Nucleus accumbens (tissue), 56 donors: ENCODE measurements at regions not wholly inside any gene's neighbourhood (a gene's known extent, or its start where the extent isn't known, plus 50 kb on each side); places are given as distances from the start of the nearest gene placed in this dataset.
"Not testable (repeated sequence)": the region's sequence is repeated elsewhere in the genome, so short reads cannot be mapped to it uniquely, and the experiment has no call there.

Experiments used
- DNase-seq, 56 donors: peaks; one replicate each; lab custom pipeline; 2025; lab: John Stamatoyannopoulos, UW

GRCh38 chr6:120852293-120852849 is 481.9 kb downstream of the TBC1D32 start:
- DNase-seq = no peak

- peak in 3 of 56 donors; percentile 2 to 6 (median 2) for DNase-seq
Measured at GRCh38 chr6:120826253-120826652, 508.0 kb downstream of the TBC1D32 start.

DNA sequence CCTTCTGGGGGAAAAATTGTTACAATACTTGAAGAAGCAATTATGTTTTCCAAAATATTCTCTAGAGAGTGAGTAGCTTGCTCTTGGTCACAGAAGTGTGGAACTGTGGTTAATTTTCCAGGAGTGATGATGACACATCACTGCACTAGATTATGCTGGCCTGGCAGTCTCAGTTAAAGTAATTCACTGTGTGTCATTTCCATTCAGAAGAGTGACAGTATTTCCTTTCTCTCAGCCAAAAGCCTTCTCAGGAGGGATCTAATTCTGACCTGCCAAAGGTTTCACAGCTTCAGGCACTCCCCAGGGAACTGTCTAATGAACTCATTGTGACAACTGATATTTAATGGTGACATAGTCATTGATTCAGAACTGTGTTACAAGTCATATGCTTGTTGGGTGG is 517.5 kb downstream of the TBC1D32 start:
- DNase-seq = no peak

DNA sequence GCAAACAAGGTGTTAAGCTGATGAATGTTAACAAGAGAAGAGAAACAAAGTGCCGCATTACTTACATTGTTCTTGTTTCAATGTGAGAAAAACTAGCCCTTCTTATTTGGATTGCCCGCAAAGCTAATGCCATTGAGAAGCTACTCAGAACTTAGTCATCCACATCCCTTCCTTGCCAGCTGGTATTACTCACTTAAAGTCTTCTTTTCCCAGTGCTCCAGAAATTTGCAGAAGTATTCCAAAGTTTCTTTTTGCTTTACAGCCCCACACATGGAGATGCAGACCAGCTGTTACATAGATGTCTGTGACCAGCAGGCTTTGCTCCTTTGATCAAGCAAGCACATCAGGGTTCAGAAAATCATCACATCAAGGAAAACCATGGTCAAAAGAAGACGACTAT is 529.0 kb downstream of the TBC1D32 start:
- DNase-seq = no peak

- DNase-seq = no peak
Measured at GRCh38 chr6:120804612-120805011, 529.7 kb downstream of the TBC1D32 start.

GRCh38 chr6:120786682-120787081 is 547.6 kb downstream of the TBC1D32 start:
- no peak for DNase-seq

- DNase-seq = no peak
Measured at GRCh38 chr6:120786256-120786655, 548.0 kb downstream of the TBC1D32 start.

- no peak for DNase-seq
Measured at GRCh38 chr6:120785459-120786086, 548.7 kb downstream of the TBC1D32 start.

DNA sequence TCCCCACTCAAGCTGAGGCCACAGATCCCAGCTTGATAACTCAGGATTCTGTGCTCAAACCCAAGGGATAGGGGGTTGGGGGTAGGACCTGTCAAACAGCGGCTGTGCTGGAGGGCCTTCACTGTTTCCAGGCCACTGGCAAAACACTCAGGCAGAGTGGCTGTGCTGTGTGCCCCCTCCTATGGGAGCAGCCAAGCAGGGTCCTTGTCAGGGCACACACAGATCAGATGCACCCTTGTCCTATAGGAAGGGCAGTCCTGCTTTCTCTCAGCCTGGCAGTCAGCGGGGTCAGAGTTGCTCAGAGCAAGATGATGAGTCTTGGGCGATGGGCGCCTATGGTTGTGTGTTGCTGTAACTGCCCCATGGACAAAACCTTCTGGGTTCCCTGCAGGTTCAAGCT is 554.8 kb downstream of the TBC1D32 start:
- DNase-seq = no peak

DNA sequence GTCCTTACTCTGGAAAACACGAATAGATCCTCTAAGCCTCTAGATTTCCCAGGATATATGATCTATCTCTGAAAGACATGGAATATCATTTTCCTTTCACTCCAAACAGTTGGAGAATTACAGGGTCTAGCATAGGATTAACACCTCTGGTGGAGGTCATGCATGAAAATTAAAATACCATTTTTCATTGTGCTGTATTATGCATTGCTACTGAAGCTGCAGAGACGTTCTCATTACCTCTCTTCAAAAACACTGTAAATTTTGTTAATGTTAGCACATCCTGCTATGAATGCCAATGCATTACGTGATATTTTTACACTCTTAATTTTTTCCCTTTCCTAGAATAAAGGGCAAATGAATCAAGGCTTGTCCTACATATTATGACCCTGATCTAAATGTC is 558.6 kb downstream of the TBC1D32 start:
- no peak for DNase-seq

DNA sequence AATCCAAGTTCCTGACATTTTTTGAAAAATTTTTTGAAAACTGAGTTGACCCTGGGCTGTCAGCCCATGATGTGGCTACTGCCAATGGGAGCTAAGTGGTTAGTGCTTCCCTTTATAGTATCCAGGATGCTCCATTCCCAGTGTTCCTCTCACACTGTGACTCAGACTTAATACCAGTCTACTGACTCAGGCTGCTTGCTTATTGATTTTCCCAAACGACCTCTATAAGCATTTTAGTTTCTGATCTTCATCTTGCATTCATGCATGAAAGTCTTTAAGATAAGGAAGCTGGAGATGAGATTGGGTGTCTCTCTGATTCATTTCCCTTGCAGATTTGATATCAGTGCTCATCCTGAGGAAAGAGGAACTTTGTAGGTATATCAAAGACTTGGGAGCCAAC is 560.0 kb downstream of the TBC1D32 start:
- no peak for DNase-seq

- no peak for DNase-seq
Measured at GRCh38 chr6:120771019-120771418, 563.3 kb downstream of the TBC1D32 start.

GRCh38 chr6:120764312-120764711 is 570.0 kb downstream of the TBC1D32 start:
- no peak for DNase-seq

DNA sequence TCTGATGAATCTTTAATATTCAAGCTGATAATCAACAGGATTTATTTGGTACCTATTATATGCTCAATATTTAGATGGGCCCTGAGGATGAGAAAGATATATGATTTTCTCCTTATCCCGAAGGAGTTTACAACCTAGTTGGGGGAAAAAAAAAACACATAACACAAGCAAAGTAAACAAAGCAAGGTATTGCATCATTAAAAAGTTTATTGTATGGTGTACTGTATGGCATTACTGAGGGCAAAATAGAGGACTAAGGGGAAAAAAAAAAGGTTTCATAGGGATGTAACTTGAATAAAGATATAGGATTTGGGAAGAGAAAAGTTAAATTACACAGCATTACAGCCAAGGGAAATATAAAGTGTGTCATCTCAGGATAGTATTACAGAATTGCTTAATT is 574.7 kb downstream of the TBC1D32 start:
- DNase-seq = no peak

GRCh38 chr6:120748574-120748973 is 585.7 kb downstream of the TBC1D32 start:
- DNase-seq = not testable (repeated sequence)

- no peak for DNase-seq
Measured at GRCh38 chr6:120736740-120737139, 597.5 kb downstream of the TBC1D32 start.

GRCh38 chr6:120735641-120736040 is 598.6 kb downstream of the TBC1D32 start:
- no peak for DNase-seq

DNA sequence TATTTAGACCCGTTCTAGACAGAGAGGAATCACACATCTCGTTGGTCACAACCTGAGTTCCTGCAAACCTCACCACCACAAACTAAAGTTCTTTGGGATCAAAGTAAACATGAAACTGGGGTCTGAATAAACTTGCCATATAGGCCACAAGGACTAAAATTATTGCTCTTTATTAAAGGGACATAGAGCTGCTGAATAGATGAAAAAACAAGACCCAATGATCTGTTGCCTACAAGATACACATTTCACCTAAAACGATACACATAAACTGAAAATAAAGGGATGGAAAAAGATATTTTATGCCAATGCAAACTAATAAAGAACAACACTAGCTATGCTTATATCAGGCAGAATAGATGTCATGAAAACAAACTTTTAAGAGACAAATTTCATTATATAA is 623.0 kb downstream of the TBC1D32 start:
- no peak for DNase-seq

- DNase-seq = no peak
Measured at GRCh38 chr6:120700001-120700400, 634.3 kb downstream of the TBC1D32 start.

DNA sequence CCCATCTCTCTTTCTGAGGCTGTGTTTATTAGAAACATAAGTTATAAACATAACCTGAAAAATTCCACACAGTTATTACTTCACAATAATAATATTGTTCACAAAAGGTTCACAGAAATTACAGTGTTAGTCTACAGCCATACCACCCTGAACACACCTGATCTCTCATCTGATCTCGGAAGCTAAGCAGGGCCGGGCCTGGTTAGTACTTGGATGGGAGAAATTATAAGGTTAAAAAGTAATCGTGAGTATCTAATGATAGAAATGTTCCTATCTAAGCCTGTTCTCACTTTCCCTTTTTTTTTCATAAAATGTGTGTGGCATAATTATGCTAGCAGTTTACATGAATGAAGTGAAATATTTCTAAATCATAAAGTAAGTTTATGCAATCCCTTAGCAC is 647.8 kb downstream of the TBC1D32 start:
- DNase-seq = no peak

DNA sequence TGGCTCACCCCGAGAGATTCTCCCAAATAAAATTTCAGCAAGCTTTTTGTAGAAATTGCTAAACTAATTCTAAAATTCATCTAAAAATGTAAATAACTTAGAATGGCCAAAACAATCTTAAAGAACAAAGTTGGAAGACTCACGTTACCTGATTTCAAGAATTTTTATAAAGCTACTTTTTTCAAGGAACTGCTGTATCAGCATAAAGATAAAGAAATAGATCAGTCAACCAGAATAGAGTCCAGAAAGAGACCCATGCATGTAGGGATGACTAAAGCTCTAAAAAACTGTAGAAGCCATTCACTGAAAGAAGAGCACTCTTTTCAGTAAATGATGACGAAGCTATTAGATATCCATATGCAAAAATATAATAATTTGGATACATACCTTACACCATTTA is 652.1 kb downstream of the TBC1D32 start:
- DNase-seq = no peak

DNA sequence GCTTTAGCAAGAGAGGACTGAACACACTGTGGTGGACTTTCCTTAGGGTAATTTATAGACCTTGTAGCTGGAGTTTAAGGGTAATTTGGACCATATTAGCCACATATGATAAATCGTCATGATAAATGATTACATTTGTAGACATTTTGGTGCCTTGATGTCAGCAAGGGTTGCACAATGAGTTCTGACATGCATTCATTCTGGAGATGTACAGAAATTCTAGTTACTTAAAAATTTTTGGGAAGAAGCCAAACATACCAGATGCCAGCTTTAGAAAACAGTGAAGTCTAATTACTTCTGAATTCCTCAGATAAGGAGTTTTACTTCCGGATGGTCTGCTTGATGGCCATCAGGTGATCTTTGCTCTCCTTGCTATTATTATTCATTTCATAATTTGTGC is 653.1 kb downstream of the TBC1D32 start:
- no peak for DNase-seq

- DNase-seq = no peak
Measured at GRCh38 chr6:120675886-120676285, 658.4 kb downstream of the TBC1D32 start.
